NCI-H748 treated with DMSO at 0.1 percent for 48 hours (cell line): ENCODE measurements at regions not wholly inside any gene's neighbourhood (a gene's known extent, or its start where the extent isn't known, plus 50 kb on each side); places are given as distances from the start of the nearest gene placed in this dataset.

Experiments used
- DNase-seq: peaks from one replicate; lab custom pipeline; 2025; lab: John Stamatoyannopoulos, UW

DNA sequence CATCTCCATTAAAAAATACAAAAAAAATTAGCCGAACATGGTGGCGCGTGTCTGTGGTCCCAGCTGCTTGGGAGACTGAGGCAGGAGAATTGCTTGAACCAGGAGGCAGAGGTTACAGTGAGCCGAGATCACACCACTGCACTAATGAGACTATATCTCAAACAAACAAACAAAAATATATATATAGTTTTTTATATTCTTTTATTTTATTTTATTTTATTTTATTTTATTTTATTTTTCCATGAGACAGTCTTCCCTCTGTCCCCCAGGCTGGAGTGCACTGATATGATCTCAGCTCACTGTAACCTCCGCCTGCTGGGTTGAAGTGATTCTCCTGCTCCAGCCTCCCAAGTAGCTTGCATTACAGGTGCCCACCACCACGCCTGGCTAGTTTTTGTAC, 79.5 kb downstream of the IRF2BPL start:
- DNase-seq, result no peak

DNA sequence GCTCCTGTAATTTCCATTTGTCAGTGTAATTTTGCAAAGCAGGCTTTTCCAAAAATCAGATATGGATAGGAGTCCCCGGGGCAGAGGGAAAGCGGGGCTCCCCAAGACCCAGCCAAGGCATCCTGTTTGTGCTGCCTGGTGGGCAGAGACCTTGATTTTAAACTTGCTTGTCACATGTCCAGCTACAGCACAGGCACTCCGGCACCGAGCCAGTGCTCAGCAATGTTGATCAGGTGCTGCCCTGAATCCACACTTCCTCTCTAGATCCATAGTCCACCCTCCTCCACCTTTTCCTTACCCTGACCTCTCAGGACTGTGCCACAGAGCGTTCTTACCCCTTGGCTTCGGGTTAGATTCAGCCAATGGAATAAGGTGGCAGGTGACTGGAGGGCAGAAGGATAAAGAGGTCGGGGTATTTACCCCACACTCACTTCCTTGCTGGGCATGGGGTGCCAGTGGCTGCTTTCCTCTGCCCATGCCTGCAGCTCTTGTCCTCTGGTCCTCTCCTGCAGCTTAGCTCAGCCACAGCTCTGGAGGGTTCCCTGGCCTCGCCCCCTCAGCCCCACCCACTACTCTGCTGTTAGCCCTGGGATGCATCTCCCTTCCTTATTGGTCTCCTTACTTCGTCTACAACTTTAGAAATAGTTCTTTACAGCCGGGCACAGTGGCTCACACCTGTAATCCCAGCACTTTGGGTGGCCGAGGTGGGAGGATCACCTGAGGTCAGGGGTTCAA, 80.1 kb downstream of the IRF2BPL start:
- no peak for DNase-seq

DNA sequence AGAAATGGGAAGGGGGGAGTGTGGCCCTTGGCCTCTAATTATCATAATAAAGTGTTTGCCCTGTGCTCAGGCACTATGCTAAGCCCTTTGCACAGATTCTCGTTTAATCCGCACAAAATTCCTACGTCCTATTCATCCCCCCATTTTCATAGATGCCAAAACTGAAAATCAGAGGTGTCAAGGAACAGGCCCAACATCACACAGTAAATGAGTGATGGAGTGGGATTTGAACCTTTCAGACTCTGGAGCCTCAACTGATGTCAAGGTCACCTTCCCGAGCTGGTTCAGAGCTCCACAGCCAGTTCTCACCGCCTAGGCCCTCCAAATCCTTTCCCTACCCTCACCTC, 80.7 kb downstream of the IRF2BPL start:
- DNase-seq, result no peak

DNA sequence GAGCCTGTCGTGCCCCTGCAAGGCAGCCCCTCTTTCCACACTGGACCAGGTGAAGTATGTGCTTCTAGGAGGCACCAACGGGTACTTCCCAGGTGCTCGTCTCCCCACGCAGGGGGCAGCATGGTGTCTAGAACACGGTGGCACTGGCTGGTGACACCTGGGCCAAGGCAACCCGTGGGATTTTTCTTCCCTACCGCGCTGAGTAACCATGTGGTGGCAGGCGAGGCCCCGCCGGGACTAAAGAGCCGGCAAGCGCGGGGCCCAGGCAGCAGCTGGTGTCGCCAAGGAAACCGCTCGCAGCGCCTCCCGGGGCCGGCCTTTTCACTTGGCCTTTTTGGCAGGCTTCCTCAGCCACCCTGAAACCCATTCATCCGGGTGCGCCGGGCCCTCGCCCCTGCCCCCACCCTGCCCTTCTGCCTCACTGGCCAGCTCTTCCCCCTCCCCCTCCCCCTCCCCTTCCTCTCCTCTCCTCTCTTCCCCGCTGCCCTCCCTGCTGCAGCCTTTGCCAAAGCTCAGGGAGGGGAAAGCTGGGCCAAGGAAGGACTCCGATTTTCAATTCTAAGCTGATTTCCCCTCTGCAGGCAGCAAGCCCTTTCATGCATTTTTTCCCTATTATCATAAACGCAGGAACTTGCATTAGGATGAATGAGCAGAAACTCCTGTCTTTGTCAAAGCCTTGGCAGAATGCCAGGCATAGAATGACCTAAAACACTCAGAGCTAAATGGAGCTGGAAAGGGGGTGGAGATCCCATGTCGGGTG, 81.2 kb downstream of the IRF2BPL start:
- DNase-seq, result peak; percentile 96

DNA sequence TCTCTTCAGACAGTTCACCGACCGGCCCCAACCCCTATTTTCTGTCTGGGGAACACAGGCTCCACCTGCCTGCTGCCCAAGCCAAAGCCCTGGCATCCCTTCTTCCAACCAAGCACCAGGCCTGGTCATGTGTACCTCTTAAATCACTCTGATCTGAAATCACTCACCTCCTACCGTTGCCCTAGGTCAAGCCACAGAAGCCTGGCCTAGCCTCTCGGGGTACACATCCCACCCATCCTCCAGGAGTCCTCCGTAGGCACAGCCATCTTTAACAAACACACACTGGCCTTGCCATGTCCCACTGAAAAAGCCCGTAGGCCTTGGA, 81.8 kb downstream of the IRF2BPL start:
- no peak for DNase-seq

DNA sequence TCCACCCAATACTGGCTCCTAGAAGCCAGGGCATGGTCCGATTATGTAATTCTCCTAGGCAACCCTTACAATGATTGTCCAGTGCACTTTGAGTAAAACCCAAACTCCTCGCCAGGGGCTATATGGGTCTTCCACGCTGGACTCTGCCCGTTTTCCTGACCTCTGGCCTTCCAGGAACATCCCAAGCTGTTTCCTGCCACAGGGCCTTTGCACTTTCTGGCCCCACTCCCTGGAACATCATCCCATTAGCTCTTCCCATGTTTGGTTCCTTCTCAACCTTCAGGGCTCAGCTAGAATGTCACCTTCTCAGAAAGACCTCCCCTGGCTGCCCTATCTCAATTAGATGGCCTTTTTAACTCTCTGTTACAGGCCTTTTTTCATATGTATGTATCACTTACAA, 85.4 kb downstream of the IRF2BPL start:
- DNase-seq, result no peak

DNA sequence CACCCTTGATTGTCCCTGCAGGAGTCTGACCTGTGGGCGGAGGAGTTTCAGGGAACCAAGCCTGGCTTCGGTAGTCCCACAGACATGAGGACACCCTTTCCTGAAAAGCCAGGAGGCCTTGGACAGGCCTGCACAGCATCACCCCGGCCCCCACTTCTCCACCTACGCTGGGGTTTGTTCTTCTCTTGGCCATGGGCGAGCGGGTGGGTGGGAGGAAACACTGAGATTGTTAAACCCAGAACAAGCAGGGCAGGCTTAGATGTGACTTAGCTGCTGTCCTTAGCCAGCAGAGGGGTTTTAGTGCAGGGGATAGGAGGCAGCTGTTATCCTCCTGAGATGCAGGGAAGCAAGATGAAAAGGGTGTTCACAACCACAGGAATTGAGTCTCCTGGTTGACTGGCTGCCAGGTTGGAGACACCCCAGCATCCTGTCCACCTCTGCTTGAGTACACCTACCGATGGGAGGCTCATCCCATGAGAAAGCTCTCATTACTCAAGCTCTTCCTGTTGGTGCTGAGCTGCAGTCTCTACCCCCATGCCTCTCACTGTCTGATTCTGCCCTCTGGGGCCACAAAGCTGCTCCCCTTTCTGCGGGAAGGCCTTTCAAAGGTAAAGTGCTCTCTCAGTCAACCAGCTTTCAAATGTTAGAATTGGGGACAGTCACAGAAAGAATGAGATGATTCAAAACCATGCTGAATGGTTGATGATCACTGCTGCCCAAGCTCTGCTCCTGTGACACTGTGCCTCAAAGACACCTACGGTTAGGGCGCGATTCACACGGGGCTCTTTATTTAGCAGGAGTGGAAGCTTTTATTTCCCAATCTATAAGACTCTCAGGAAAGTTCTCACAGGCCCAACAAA, 86.3 kb downstream of the IRF2BPL start:
- DNase-seq, result no peak

DNA sequence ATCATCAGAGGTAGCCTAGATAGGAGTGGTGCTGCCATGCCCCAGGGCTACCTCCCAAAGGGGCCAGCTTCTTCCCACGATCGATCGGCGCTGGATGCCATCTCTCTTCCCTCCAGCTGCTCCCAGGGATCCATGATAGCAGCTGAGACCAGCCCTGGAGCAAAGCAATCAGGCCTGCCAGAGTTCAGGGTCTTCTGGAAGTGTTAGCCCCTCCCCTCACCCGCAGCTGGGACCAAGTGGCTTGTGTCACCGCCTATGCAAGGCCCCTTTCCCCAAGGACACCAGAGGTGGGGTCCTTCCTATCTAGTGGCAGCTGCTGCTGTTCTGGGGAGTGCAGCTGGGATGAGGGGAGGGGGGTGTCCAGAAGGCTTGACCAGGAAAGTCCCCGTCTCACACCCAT, 87.0 kb downstream of the IRF2BPL start:
- no peak for DNase-seq

DNA sequence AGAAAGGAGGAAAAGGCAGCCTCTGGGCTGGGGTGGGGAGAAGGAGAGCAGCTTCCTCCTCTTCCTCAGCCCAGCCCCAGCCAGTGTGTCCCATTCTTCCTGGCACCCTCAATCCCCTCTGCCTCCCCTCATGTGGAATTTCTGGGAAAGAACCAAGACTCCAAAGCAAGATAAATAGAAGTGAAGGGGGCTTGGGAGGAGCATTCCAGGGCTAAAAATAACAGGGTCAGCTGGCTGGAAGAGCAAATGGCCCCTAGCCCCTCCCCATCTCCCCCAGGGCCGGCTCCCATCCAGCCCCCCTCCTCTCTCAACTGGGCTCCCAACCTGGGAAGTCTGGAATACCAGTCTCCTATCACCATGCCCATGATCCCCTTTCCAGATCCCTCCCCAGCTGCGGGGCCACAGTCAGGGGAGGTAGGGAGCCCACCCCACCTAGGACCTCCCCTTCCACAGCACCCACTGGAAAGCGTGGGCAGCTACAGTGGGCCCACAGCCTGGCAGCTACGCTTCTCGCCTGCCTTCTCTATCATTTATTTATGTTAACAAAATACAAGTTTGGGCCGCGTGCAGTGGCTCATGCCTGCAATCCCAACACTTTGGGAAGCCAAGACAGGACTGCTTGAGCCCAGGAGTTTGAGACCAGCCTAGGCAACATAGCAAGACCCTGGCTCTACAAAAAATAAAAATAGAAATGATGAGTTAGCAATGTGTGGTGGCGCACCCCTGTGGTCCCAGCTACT, 88.3 kb downstream of the IRF2BPL start:
- no peak for DNase-seq

DNA sequence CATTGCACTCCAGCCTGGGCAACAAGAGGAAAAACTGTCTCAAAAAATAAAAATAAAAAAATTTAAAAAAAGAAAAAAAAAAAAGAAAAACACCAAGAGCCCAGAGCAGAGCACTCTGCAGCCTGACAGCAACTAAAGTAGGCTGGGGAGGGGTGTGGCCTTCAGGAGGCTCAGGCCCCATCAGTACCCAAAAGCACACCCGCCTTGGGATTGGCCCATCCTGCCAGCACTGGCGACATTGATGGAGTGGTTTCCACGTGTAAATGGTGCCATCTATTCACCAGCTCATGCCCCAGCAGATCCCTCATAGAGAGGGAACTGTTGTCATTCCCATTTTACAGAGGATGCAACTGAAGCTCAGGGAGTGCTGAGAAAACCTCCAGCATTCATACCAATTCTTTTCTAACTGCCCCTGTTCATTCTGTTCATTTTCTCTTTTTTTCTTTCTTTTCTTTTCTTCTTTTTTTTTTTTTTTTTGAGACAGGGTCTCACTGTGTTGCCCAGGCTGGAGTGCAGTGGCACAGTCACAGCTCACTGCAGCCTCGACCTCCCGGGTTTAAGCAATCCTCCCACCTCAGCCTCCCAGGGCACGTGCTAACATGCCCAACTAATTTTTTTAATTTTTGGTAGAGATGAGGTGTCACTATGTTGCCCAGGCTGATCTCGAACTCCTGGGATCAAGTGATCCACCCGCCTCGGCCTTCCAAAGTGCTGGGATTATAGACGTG, 89.3 kb downstream of the IRF2BPL start:
- no peak for DNase-seq

DNA sequence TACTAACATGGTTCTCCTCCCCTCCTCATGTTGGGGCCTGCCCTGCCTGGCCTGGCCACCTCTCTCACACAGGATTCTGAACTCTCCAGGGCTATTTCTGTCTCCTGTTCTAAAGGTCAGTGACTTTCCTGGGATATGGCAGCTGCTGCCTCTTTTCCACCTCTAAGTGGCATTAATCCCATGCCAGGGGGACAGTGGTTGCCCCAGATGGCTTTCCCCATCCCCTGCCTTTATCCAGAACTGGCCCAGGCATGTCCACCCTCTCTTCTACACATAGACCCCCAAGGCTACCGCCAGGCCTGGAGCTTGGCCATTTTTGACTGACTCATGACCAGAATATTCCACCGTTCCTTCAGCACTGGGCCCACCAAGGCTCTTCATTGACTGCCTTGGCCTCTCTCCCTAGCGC, 90.4 kb downstream of the IRF2BPL start:
- DNase-seq, result no peak

DNA sequence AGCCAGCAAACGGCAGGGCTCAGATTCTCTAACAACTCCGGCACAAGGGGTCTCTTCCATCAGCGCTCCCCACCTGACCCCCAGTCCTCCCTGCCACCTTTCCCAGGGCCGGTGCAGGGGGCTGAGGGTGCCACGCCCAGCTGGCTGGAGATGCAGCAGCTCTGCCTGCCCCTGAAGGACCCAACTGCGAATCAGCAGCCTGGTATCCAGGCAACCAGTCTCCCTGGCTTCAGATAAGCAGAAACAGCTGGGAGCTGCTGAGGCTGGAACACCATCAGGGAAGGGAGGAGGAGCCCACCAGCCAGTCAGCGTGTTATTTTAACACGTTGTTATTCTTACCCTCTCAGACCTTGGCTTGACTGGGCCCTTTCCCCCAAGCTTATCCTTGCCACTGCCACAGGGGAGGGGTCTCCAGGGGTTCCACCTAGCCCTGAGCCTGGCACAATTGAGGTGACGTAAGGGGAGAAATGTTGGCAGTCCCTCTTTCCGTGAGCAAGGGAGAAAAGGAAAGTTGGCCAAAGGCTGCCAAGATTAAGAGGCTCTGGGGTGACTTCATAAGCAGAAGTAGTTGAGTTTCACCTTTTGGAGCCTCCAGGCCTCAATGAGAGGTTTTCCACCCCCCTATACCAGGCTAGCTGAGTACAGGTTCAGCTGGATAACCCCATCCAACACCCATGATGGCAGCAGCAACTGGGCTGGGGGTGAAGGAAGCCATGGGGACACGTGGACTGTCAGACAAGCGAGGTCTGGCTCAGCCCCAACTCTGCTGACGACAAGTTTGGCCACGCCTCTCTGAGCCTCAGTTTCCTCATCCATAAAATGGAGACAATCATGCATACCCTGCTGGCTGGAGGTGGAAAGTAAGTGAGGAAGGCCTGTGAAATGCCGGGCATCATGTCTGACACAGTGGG, 91.1 kb downstream of the IRF2BPL start:
- DNase-seq, result peak; percentile 78

DNA sequence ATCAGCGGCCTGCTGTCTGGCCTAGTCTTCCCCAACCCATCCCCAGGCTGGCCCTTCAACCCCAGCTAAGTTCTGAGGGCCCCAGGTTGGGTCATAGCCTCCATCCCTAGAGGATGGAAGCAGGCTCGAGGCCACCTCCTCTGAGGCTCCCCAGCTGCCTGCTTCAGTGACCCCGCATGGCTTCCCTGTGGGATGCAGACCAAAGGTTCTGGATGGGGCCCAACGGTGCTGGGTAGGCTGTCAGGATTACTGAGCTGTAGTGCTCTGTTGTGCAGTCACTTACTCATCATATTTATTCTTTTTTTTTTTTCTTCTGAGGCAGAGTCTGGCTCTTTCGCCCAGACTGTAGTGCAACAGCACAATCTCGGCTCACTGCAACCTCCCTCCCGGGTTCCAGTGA, 92.0 kb downstream of the IRF2BPL start:
- DNase-seq, result no peak

DNA sequence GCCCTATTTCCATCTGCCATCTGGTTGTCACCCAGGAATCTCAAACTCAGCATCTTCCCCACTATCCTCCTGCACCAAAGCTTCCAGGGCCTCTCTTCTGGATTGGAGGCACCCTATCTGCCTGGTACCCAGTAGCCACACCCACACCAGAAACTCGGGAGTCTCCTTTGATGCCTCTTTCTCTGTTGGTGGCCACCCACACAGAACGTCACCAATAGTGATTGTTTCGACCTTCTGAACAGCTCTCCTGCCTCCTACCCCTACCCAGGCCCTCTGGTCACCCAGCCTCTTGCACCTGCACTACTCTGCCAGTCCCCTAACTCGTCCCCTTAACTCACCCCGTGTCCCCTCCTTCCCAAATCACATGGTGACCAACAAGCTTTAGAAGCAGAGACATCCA, 95.0 kb downstream of the IRF2BPL start:
- DNase-seq, result no peak

DNA sequence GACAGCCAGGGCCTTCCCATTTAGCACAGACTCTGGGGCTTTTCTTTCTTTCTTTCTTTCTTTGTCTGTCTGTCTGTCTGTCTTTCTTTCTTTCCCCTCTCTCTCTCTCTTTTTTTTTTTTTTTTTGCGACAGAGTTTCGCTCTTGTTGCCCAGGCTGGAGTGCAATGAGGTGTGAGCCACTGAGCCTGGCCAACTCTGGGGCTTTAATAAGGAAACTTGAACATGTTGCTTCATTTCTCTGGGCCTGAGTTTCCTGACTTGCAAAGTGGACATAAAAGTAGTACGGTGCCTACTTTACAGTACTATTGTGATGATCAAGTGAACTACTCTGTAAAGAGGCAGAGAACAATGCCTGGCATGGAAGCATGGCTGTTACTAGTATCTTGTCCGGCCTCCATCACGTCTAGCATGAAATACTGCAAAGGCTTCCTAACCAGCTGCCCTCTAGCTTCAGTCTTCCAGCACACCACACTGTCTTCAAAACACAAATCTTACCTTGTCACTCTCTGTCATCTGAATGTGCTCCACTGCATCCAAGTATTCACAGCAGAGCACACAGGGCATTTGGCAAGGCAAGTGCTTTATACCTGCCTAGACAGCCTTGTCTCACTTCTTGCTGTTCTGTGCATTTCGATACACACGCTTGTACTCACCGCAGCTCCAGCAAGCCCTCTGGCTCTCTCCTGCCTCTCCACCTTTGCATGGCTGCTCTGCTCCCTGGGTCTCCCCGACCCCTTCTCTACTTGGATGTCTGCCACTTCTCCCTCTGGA, 96.7 kb downstream of the IRF2BPL start:
- DNase-seq, result no peak

DNA sequence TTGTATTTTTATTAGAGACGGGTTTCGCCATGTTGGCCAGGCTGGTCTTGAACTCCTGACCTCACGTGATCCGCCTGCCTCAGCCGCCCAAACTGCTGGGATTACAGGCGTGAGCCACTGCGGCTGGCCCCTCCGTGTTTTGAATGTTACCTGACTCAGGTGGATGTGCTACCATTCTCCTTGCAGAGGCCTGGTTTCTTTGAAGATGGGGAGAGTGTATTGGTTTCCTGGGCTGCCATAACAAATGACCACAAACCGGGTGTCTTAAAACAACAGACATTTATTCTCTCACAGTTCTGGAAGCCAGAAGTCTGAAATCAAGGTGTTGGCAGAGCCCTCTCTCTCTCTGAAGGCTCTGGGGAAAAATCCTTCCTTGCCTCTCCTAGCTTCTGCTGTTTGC, 98.0 kb downstream of the IRF2BPL start:
- no peak for DNase-seq

DNA sequence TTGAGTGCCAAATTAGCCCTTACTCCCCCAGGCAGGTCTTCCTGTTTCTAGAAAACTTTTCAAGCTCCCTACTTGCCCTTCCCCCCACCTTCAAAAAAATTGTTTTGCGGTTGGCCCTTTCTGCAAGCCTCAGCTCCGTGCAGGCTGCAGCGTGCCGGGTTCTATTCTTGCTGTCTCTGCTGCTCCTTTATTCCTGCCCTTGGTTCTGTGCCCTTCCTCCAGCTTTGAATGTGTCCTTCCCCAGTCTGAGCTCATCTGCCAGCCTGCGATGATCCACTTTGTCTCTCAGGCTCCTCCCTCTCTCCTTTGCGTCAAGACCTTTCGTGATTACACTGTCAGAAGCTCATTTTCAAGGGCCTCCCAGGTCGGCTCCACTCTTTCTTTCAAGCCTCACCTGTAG, 98.6 kb downstream of the IRF2BPL start:
- DNase-seq, result no peak

DNA sequence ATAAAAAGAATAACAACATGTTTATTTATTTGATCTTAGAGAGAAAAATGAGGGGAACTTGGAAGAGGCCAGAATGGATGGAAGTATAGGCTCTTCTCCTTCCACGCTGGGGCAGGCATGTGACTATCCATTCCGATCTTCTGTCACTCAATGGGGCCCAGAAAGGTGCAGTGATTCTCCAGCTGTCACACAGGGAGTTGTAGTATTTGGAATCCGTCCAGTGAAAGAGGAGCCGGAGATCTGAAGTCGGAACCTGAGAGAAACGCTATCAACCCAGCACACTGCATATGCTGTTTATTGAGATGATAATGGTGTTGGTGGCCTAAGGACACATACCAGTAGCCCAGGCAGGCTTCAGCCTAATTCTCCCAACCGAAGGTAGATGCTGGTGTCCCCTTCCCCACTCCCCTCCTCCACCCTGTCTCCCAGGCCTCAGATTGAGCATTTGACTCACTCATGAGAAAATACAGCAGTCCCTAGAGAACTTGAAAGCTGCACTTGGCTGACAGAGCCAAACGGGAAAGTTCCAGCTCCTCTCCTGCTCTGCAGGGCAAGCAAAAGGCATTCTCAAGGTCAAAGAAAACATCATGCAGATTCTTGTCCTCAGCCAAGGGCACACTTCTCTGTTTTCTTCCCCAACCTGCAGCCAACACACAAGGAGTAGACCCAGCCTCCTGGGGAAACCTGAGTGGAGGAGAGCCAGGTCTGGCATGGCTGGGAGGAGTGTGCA, 100.4 kb downstream of the IRF2BPL start:
- DNase-seq, result no peak
